HUES6 (cell line): ENCODE measurements at regions not wholly inside any gene's neighbourhood (a gene's known extent, or its start where the extent isn't known, plus 50 kb on each side); places are given as distances from the start of the nearest gene placed in this dataset.

ENCODE experiments used
- H3K27ac ChIP-seq: 2 replicates; pipeline ENCODE4 v1.7.0; 2013; ENCODE audit warnings: low read depth, mild to moderate bottlenecking, low read length, inconsistent platforms
- H3K27me3 ChIP-seq: 2 replicates; pipeline ENCODE4 v1.6.1; 2013; ENCODE audit warnings: low read length; ENCODE audit not compliant: control insufficient read depth, insufficient read depth
- H3K36me3 ChIP-seq: 2 replicates; pipeline ENCODE4 v1.6.1; 2013; ENCODE audit warnings: low read length; ENCODE audit not compliant: control insufficient read depth, insufficient read depth
- H3K4me1 ChIP-seq: 2 replicates; pipeline ENCODE4 v1.6.1; 2013; ENCODE audit warnings: low read length; ENCODE audit not compliant: control insufficient read depth, insufficient read depth
- H3K4me3 ChIP-seq: 2 replicates; pipeline ENCODE4 v1.5.1; 2013; ENCODE audit warnings: low read depth, low read length
- H3K9ac ChIP-seq: one replicate; pipeline ENCODE4 v1.6.1; 2013; ENCODE audit warnings: mild to moderate bottlenecking, low read length
- H3K9me3 ChIP-seq: 2 replicates; pipeline ENCODE4 v1.6.1; 2013; ENCODE audit warnings: low read depth, low read length; ENCODE audit not compliant: control insufficient read depth, insufficient read depth

- Histone ChIP-seq H3K4me3 (no peak overlapping the region), H3K9me3 (no peaks in the 10 kb centered on the region), H3K27ac (no peak overlapping the region), H3K27me3 (no peaks in the 10 kb centered on the region), H3K4me1 (no peaks in the 10 kb centered on the region), H3K9ac (no peak overlapping the region), H3K36me3 (no peaks in the 10 kb centered on the region)
Observed at GRCh38 chr16:62638964-62639870, 603.0 kb upstream of the CDH8 start.

DNA sequence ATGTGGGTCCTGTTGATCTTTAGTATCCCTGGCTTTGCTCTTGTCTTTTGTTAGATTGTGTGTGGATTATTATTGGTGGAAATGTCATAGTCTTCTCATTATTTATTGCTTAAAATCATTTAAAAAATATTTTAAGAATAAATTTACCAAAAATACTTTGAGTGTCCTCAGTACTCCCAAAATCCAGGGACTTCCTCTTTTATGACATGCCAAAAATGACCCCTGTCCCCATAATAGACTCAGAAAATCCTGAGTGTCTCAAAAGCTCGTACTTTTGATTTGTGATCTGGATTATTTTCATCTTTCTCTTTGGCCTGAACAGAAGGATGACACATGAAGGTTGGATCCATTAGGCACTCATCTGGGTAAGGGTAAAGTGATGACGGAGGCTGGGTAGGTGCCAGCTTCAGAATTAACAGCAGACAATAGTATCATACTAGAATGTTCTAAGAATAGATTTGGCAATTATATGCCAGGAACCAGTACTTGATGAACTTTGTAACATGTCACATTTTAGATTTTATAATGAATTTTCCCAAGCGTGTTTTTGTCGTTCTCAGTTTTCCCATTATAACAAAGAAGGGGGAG, 602.2 kb upstream of the CDH8 start:
- Histone ChIP-seq H3K9ac (no peak overlapping the region), H3K9me3 (no peaks in the 10 kb centered on the region), H3K4me3 (no peak overlapping the region), H3K27me3 (no peaks in the 10 kb centered on the region), H3K36me3 (no peaks in the 10 kb centered on the region), H3K4me1 (no peaks in the 10 kb centered on the region), H3K27ac (no peak overlapping the region)

DNA sequence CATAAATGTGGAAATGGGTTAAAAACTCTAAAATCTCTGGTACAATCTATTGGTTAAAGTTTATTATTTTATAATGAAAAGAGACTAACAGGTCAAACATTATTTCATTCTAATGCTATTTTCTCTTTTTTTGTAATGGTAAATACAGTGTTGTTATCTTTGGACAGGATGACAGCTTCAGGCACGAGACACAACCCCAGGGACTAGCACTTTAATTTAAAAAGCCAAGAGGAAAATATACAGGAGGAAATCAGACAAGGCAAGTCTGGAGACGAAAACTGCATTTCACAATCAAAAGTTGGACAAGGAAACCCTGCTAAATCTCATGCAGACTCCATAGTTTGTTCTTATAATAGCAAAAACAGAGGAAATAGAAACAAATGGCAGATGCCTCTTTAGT, 589.1 kb upstream of the CDH8 start:
- no peak overlapping the region for H3K9ac ChIP-seq
- H3K9me3 ChIP-seq: 0 out of 2 replicates have a peak, but pooled peaks cover 2% of the 10 kb centered on the region
- no peaks in the 10 kb centered on the region for H3K36me3 ChIP-seq
- H3K4me1 ChIP-seq: no peaks in the 10 kb centered on the region
- no peak overlapping the region for H3K27ac ChIP-seq
- no peak overlapping the region for H3K4me3 ChIP-seq
- H3K27me3 ChIP-seq: no peaks in the 10 kb centered on the region

- no peaks in the 10 kb centered on the region for H3K4me1 ChIP-seq
- no peaks in the 10 kb centered on the region for H3K9me3 ChIP-seq
- no peaks in the 10 kb centered on the region for H3K36me3 ChIP-seq
- no peaks in the 10 kb centered on the region for H3K27me3 ChIP-seq
- no peak overlapping the region for H3K9ac ChIP-seq
- no peak overlapping the region for H3K27ac ChIP-seq
- H3K4me3 ChIP-seq: no peak overlapping the region
Observed at GRCh38 chr16:62620275-62620674, 584.0 kb upstream of the CDH8 start.

- no peaks in the 10 kb centered on the region for H3K36me3 ChIP-seq
- H3K4me3 ChIP-seq: no peak overlapping the region
- H3K27ac ChIP-seq: no peak overlapping the region
- H3K27me3 ChIP-seq: no peaks in the 10 kb centered on the region
- no peaks in the 10 kb centered on the region for H3K9me3 ChIP-seq
- H3K9ac ChIP-seq: no peak overlapping the region
- H3K4me1 ChIP-seq: no peaks in the 10 kb centered on the region
Observed at GRCh38 chr16:62615526-62615925, 579.3 kb upstream of the CDH8 start.

DNA sequence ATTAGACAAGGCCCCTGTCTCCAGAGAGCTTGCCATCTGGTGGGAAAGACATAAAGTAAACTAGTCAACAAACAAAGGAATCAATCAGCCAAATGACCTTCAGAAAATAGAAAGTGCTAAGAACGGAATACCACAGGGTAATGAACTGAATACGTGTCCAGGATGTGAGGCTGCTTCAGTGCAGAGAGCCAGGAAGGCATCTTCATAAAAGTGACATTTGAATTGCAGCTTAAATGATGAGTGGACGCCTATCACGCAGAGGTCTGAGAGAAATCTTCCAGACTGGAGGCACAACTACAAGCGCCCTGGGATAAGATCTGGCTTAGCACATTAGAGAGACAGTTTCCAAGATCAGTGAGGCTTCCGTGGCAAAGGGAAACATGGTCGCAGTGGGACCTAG, 574.1 kb upstream of the CDH8 start:
- H3K27ac ChIP-seq: no peak overlapping the region
- no peaks in the 10 kb centered on the region for H3K27me3 ChIP-seq
- no peak overlapping the region for H3K4me3 ChIP-seq
- H3K9me3 ChIP-seq: no peaks in the 10 kb centered on the region
- H3K9ac ChIP-seq: no peak overlapping the region
- no peaks in the 10 kb centered on the region for H3K36me3 ChIP-seq
- H3K4me1 ChIP-seq: no peaks in the 10 kb centered on the region

GRCh38 chr16:62602790-62603189, 566.6 kb upstream of the CDH8 start:
- H3K36me3 ChIP-seq: no peaks in the 10 kb centered on the region
- H3K9me3 ChIP-seq: no peaks in the 10 kb centered on the region
- no peaks in the 10 kb centered on the region for H3K4me1 ChIP-seq
- no peaks in the 10 kb centered on the region for H3K27me3 ChIP-seq
- H3K27ac ChIP-seq: no peak overlapping the region
- no peak overlapping the region for H3K4me3 ChIP-seq
- H3K9ac ChIP-seq: no peak overlapping the region

GRCh38 chr16:62597875-62598274, 561.6 kb upstream of the CDH8 start:
- Histone ChIP-seq H3K36me3 (no peaks in the 10 kb centered on the region), H3K9ac (no peak overlapping the region), H3K4me3 (no peak overlapping the region), H3K27me3 (no peaks in the 10 kb centered on the region), H3K4me1 (no peaks in the 10 kb centered on the region), H3K9me3 (no peaks in the 10 kb centered on the region), H3K27ac (no peak overlapping the region)

GRCh38 chr16:62596584-62596983, 560.3 kb upstream of the CDH8 start:
- H3K4me3 ChIP-seq: no peak overlapping the region
- H3K27me3 ChIP-seq: no peaks in the 10 kb centered on the region
- no peaks in the 10 kb centered on the region for H3K4me1 ChIP-seq
- H3K9me3 ChIP-seq: no peaks in the 10 kb centered on the region
- no peak overlapping the region for H3K27ac ChIP-seq
- H3K9ac ChIP-seq: no peak overlapping the region
- H3K36me3 ChIP-seq: no peaks in the 10 kb centered on the region

DNA sequence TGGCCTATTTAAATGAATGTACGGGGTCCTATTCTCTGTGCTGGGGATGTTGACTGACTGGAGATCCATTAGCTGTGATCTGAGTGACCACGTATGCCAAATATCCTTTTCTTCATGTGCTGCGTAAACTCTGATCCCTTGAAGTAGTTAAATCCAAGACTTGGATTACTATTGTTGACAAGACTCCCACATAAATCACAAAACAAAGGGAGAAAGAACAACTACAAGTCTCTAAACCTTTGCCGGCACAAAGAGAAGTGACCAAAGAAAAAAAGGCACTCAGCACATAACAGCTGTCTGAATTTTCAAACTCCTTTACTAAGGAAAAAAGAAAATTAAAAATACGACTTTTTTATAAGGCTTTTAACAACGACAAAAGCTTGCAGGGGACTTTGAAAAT, 559.9 kb upstream of the CDH8 start:
- Histone ChIP-seq H3K9me3 (no peaks in the 10 kb centered on the region), H3K36me3 (no peaks in the 10 kb centered on the region), H3K4me3 (no peak overlapping the region), H3K4me1 (no peaks in the 10 kb centered on the region), H3K9ac (no peak overlapping the region), H3K27me3 (no peaks in the 10 kb centered on the region), H3K27ac (no peak overlapping the region)

DNA sequence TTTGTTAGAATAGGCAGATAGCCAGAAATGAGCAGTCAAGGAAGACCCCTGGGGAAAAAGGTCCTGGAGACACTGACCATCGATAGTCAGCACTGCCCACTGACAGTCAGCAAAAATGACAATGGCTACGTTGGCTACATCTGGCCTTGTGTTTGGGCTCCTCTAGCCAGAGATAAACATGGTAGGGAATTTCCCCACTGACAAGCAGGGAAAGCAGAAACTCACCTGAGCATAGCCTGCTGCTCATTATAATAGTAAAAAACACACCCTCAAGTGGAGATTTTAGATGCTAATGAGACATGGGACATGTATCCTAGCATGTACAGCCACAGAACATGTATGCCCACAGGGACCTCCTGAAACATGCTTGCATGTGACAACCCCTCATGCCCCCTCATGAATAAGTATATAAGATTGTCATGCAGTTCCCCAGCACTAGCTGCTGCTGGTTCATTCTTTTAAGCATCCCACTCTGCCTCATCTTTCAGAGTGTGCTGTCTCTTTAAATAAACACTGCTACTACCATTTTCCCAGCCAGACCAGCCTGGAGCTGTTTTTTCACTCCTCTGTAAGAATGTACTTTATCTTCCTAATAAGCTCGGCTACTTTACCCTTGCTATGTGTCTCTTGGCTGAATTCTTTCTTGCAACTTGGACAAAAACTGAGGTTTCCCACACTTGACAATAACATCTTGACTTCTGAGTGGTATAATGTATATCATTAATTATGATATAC, 550.1 kb upstream of the CDH8 start:
- Histone ChIP-seq H3K27ac (no peak overlapping the region), H3K9me3 (peaks cover 16% of the 10 kb centered on the region), H3K4me1 (no peaks in the 10 kb centered on the region)

More for the DNA sequence above, 550.1 kb upstream of the CDH8 start:
- H3K9ac ChIP-seq: no peak overlapping the region
- no peaks in the 10 kb centered on the region for H3K27me3 ChIP-seq
- no peak overlapping the region for H3K4me3 ChIP-seq
- H3K36me3 ChIP-seq: no peaks in the 10 kb centered on the region
